Lung (tissue), 11 donors: ENCODE measurements at regions not wholly inside any gene's neighbourhood (a gene's known extent, or its start where the extent isn't known, plus 50 kb on each side); places are given as distances from the start of the nearest gene placed in this dataset.

Experiments
- ATAC-seq: fragments of 200-7000 bp; cut with Tn5 transposase; one replicate; pipeline ENCODE4 v1.9.1; 2020; ENCODE audit warnings: moderate number of reproducible peaks; ENCODE audit not compliant: insufficient read depth, low FRiP score
- DNase-seq, 3 donors: peaks; one replicate each; pipeline ENCODE4 v3.0.0-alpha.2; 2013 to 2017
- H3K27ac ChIP-seq, 2 donors: one replicate each; pipeline ENCODE4 v1.5.1; 2013; ENCODE audit warnings: mild to moderate bottlenecking in 2 of 2, moderate library complexity in 2 of 2, control low read depth in 1 of 2, inconsistent platforms in 1 of 2, low read depth in 1 of 2, low read length in 1 of 2
- H3K27me3 ChIP-seq, 3 donors: one replicate each; pipeline ENCODE4 v1.5.1; 2013; ENCODE audit warnings: low read length in 2 of 3; ENCODE audit not compliant: control insufficient read depth in 3 of 3, insufficient read depth in 3 of 3
- H3K36me3 ChIP-seq, 4 donors: one replicate each; pipeline ENCODE4 v1.5.1; 2013; ENCODE audit warnings: low read length in 4 of 4, mild to moderate bottlenecking in 1 of 4, moderate library complexity in 1 of 4; ENCODE audit not compliant: control insufficient read depth in 4 of 4, insufficient read depth in 4 of 4
- H3K4me1 ChIP-seq, 5 donors: one replicate each; pipeline ENCODE4 v1.5.1; 2013; ENCODE audit warnings: low read length in 5 of 5, mild to moderate bottlenecking in 2 of 5, moderate library complexity in 1 of 5; ENCODE audit not compliant: control insufficient read depth in 5 of 5, insufficient read depth in 5 of 5
- H3K4me3 ChIP-seq: one replicate; pipeline ENCODE4 v1.5.1; 2013; ENCODE audit warnings: mild to moderate bottlenecking, control low read depth, moderate library complexity
- H3K9ac ChIP-seq, 2 donors: one replicate each; pipeline ENCODE4 v1.5.1; 2013; ENCODE audit warnings: low read length in 2 of 2, control low read depth in 1 of 2; ENCODE audit not compliant: insufficient read depth in 1 of 2
- H3K9me3 ChIP-seq, 4 donors: one replicate each; pipeline ENCODE4 v1.5.1; 2013; ENCODE audit warnings: low read length in 3 of 4, mild to moderate bottlenecking in 1 of 4, moderate library complexity in 1 of 4; ENCODE audit not compliant: control insufficient read depth in 4 of 4, insufficient read depth in 3 of 4
- CTCF ChIP-seq: IDR thresholded peaks from 2 replicates; pipeline ENCODE4 v1.5.1; 2012; ENCODE audit warnings: mild to moderate bottlenecking; ENCODE audit errors: control extremely low read depth, extremely low read depth
- WGBS, 2 donors: extraction: QIAGEN DNeasy Blood & Tissue Kit; methylation state at CpG; one replicate each; pipeline ENCODE4 v1.1.7; 2013; 5-methylcytosine and 5-hydroxymethylcytosine counted together
- donor health status: control.
- donor health status: control.
- donor health status: Bipolar disorder and iron deficiency.
- donor health status: healthy.
- donor health status: DM: yes; HTN: yes; CAD: no.

- H3K27ac ChIP-seq, result no peak overlapping the region
- H3K36me3 ChIP-seq, result no peaks in the 10 kb centered on the region
- H3K9me3 ChIP-seq, result peaks cover 0 to 3% (median 0%) of the 10 kb centered on the region in 4 donors
- H3K4me1 ChIP-seq, result peaks cover 0 to 5% (median 0%) of the 10 kb centered on the region in 5 donors
- DNase-seq, result peak in 1 of 3 donors; percentile 16
- no peak overlapping the region for H3K4me3 ChIP-seq
- no peak for TF ChIP-seq CTCF
- H3K27me3 ChIP-seq, result no peaks in the 10 kb centered on the region
- WGBS, 2 donors, result 39 to 53% methylated on average over 6 of the region's 6 CpGs
- H3K9ac ChIP-seq, result no peak overlapping the region
- no peak for ATAC-seq
These were observed 85.2 kb downstream of the BUD13 start for GRCh38 chr11:116687458-116688201.

GRCh38 chr11:116686866-116687265 is 85.9 kb downstream of the BUD13 start:
- no peak overlapping the region for H3K4me3 ChIP-seq
- WGBS, 2 donors, result 64 to 80% methylated on average over 9 of the region's 9 CpGs
- no peak overlapping the region for H3K27ac ChIP-seq
- H3K9me3 ChIP-seq, result peaks cover 0 to 3% (median 0%) of the 10 kb centered on the region in 4 donors
- no peak for DNase-seq
- H3K4me1 ChIP-seq, result peaks cover 0 to 5% (median 0%) of the 10 kb centered on the region in 5 donors
- H3K27me3 ChIP-seq, result no peaks in the 10 kb centered on the region
- no peak for TF ChIP-seq CTCF
- no peak overlapping the region for H3K9ac ChIP-seq
- H3K36me3 ChIP-seq, result no peaks in the 10 kb centered on the region
- no peak for ATAC-seq

GRCh38 chr11:116683982-116684381 is 88.8 kb downstream of the BUD13 start:
- Histone ChIP-seq H3K36me3 (no peaks in the 10 kb centered on the region), H3K4me1 (peaks cover 0 to 5% (median 0%) of the 10 kb centered on the region in 5 donors), H3K4me3 (no peak overlapping the region), H3K9me3 (peaks cover 0 to 3% (median 0%) of the 10 kb centered on the region in 4 donors), H3K27me3 (no peaks in the 10 kb centered on the region), H3K9ac (no peak overlapping the region), H3K27ac (no peak overlapping the region)
- ATAC-seq, result no peak
- no peak for TF ChIP-seq CTCF
- no peak for DNase-seq
- WGBS, 2 donors, result 93 to 96% methylated on average over 3 of the region's 3 CpGs
